GM18858 (cell line): ENCODE measurements at regions not wholly inside any gene's neighbourhood (a gene's known extent, or its start where the extent isn't known, plus 50 kb on each side); places are given as distances from the start of the nearest gene placed in this dataset.
"Not testable (repeated sequence)": the region's sequence is repeated elsewhere in the genome, so short reads cannot be mapped to it uniquely, and the experiment has no call there.

Experiments
- ATAC-seq: cut with Tn5 transposase; IDR thresholded peaks from one replicate; pipeline ENCODE4 v1.9.1; 2021; ENCODE audit not compliant: unreplicated experiment

DNA sequence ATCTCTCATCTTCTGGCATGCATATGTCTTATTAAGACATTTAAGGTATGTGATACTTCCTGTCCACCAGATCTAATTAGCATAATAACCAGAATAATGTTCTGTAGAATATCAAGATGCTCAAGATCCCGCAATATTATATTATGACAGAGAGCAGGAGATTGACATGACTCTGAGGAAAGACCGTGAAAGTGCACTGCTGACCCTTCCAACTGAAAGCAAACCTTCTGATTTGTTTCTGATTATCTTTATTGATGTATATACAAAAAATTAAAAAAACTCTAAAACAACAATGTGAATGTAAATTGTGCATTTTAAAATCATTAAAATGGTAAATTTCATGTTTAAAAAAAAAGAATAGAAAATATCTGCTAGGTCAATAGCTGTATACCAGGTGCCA lies 184.4 kb upstream of the TMEM45B start:
- ATAC-seq, result no peak

DNA sequence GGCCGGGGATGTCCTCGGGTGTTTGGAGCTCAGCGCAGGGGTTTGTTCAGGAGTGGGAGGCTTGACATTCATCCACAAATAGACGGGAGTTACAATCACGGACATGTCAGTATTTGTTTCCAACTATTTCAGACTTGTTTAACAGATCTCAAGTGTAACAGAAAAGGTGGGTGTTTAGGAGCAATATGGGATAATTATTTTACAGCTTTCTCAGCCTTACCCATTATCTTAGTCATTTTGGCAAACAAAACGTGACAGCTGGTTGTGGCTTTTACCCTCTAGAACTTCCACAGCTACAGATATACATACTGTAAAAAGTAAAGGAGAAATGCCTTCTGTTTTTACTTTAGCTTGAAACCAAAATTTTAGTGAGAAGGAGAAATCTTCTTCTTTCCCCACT lies 178.7 kb upstream of the TMEM45B start:
- ATAC-seq, result no peak

DNA sequence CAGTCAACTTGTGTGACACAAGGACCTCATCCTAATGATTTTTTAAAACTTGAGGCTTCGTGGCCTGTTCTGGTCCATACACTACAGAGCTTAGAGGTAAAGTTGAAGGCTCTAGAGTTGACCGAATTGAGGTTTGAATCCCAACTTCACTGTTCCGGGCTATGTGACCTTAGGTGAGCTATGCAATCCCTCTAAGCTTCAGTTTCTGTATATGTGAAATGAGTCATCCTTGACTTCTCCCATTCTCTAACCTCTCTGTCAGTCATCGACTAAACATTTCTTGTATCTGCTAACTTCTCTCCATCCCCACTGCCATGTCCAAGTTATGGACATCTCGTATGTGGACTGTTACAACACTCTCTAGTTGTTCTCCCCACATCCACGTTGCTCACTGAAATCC lies 178.2 kb upstream of the TMEM45B start:
- no peak for ATAC-seq

DNA sequence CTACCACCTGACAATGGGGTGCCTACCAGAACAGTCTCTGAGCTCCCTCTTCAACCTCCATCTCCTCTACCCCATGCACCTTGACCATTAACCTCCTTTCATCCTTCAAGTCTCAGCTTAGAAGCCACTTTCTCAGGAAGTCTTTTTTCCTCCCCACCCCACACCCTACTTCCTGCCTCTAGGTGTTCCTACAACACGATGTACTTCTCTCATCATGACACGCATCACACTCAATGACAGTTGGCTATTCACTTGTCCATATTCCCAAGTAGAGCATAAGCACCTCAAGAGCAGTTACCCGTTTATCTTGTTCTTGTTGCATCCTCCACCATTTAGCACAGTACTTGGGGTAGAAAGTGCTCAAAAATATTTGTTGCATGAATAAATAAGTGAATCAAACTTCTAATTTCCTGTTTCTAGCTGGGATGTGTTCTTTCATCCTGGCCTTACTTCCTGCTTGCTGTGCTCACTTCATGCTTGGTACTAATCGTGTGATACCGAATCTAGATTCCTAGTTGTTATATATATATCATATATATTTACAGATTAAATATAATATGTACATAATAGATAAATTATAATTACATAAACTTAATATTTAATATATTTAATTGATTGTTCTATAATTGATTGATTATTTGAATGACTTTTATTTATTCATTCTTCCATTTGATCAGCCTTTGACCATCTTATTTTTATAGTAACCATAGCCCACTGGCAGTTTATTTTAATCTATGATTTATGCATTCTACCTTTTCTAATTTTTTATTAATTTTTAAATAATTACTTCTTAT lies 177.5 kb upstream of the TMEM45B start:
- ATAC-seq, result no peak

DNA sequence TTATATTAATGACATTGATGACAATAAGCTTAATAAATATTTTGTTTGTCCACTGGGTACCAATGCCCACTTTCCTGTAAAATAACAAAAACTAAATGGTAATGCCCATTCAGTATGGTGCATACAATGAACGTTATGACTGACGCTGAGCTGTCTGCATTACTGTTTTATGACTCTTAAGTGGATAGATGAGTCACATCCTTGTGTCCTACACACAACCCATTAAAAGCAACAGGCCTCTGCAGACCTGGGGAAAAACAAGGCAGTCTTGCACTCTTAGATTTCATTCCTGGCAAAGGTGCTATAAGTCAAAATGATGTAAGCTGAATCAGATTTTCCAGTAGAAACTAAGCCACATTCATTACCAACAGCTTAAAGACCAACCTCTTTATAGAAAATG lies 176.3 kb upstream of the TMEM45B start:
- ATAC-seq, result no peak

DNA sequence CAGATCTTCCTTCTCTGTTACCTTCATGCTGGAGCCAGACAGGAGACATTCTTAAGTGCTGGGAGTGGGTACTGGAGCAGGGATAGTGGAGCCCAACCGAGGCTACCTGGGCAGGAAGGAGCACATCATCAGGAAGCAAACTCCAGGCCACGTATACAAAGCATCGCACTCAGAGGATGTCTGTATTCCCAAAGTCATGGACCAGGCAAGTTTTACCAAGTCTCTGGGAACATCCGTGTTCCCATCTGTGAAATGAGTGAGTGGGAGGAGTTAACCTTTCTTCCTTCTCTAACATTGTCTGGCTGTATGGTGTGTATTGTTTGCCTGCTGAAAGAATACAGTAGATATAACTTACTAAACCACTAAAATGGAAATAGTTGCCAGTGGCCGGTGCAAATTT lies 175.0 kb upstream of the TMEM45B start:
- no peak for ATAC-seq

DNA sequence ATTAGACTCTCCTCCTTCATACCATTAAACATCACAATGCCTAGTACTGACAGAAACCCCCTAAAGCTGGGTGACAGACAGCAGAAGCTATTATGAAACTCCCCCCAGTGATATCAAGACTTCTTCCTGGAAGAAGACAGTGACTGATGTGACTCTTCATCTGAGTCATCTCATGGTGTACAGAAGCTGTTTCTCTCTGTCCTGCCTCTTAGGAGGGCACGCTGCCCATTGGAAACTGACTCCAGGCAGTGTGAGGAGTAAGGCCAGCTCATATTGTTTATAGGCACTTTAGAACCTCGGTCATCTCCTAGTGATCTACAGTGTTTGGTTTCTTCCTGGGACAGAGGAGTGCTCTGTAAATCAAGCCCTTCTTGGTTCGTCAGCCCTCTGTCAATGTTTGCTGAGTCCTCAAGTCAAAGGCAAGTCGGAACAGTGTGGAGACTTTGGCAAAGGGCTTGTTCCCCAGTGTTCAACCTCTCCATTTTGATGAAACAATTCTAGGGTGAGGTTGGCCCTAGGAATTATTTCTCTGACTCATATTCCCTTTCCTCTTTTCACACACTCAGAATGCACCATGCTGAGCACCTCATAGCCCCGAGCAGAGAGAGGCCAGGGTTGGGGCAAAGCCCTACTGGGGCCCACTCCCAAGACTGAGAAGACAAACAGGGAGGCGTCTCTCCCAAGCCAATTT lies 172.5 kb upstream of the TMEM45B start:
- ATAC-seq, result no peak

DNA sequence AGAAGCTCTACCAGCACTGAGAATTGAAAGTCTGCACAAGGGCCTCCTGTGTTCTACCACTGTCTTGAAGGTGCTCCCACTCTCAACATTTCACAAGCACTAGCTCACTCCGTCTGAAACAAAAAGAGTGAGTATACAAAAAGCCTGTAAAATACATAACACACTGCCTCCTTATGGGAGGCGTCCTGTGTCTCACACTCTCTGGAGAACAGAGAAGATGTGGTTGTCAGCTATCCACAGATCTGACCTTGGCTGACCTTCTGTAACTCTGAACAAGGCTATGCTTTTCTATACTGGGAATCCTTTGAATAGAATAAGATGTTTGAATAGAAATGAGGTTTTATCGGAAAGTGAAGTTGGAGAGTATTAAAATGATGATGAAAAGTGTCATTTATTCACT lies 171.3 kb upstream of the TMEM45B start:
- ATAC-seq, result no peak

DNA sequence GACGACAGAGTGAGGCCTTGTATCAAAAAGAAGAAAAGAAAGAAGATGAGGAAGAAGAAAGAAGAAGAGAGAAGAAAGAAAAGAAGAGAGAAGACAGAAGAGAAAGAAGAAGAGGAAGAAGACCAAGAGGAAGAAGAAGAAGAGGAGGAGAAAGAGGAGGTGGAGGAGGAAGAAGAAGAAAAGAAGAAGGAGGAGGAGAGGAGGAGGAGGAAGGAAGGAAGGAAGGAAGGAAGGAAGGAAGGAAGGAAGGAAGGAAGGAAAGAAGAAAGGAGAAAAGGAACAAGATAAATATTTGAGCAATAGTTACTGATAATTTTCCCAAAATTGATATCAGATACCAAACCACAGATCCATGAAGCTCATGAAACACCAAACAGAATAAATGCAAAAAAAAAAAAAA lies 169.7 kb upstream of the TMEM45B start:
- no peak for ATAC-seq

DNA sequence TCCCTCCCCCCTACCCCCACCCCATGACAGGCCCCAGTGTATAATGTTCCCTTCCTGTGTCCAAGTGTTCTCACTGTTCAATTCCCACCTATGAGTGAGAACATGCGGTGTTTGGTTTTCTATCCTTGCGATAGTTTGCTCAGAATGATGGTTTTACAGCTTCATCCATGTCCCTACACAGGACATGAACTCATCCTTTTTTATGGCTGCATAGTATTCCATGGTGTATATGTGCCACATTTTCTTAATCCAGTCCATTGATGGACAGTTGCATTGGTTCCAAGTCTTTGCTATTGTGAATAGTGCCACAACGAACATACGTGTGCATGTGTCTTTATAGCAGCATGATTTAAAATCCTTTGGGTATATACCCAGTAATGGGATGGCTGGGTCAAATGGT lies 165.6 kb upstream of the TMEM45B start:
- ATAC-seq, result not testable (repeated sequence)

DNA sequence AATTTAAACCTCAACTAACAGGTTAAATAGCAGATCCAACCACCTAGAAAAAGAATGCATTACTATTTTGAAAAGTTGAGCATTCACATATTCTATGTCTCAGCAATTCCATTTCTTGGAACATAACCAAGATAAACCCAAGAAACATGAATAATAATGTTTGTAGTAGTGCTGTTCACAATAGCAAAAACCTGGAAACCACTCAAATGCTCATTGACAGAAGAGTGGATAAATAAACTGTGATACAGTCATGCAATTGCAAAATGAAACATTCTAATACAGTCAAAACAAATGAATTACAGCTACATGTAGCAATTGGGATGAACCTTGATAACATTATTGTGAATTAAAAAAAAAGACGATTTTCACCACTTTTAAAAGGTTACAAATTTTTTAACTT lies 162.8 kb upstream of the TMEM45B start:
- no peak for ATAC-seq

DNA sequence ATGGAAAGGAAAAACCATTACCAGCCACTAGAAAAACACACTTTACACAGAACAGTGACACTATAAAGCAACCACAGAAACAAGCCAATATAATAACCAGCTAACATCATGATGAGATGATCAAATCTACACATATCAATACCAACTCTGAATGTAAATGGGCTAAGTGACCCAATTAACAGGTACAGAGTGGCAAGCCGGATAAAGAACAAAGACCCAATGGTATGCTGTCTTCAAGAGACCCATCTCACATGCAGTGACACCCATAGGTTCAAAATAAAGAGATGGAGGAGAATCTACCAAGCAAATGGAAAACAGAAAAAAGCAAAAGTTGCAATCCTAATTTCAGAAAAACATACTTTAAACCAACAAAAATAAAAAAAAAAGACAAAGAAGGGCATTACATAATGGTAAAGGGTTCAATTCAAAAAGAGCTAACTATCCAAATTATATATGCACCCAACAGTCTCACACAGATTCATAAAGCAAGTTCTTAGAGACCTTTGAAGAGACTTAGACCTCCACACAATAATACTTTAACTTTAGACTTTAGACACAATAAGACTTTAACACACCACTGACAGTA lies 160.3 kb upstream of the TMEM45B start:
- no peak for ATAC-seq

DNA sequence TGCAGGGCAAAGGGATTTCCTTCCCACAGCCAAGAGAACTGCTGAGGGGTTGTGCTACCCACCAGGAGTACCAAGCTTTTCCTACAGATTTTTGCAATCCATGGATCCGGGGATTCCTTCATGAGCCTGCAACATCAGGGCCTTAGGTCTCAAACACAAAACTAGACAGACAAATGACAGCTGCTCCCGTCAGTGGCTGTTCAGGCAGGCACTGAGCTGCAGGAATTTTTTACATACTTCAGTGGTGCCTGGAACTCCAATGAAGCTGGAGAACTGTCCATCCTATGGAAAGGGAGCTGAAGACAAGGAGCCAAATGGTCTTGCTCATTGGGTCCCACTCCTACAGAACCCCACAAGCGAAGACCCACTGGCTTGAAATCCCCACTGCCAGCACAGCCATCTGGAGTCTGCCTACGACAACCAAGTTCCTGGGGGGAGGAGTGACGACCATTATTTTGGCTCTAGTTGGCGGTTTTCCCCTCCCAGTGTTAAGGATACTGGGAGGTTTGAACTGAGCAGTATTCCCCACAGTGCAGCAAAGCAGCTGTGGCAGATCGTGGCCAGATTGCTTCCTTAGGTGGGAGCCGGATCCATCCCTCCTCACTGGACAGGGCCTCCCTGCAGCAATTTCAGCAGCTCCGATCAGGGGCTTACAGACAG lies 157.7 kb upstream of the TMEM45B start:
- ATAC-seq, result no peak

DNA sequence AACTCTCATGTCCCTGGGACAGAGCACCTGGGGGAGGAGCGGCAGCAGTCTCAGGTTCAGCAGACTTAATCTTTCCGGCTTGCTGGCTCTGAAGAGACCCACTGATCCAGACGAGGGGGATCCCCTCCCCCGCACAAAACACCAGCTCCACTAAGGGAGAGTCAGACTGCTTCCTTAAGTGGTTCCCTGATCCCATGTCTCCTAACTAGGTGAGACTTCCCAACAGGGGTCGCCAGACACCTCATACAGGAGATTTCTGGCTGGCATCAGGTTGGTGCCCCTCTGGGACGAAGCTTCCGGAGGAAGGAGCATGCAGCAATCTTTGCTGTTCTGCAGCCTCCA lies 157.2 kb upstream of the TMEM45B start:
- no peak for ATAC-seq

DNA sequence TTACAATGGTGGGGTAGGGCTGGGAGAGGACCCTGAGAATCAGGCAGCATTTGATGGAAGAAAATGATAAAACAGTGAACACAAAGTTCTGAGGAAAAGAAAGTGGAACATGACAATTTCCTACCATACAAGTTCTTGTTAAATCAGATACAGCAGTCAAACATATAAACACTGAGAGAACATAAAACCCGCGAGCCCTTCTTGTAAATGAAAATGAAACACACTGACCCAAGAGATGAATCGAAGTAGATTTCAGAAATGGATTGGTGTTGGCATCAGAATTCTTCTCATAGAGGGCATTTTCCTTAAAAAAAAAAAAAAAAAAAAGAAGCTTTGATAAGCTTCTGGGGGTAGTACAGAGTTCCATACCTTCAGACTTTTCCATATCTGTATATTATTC lies 134.7 kb upstream of the TMEM45B start:
- ATAC-seq, result no peak

DNA sequence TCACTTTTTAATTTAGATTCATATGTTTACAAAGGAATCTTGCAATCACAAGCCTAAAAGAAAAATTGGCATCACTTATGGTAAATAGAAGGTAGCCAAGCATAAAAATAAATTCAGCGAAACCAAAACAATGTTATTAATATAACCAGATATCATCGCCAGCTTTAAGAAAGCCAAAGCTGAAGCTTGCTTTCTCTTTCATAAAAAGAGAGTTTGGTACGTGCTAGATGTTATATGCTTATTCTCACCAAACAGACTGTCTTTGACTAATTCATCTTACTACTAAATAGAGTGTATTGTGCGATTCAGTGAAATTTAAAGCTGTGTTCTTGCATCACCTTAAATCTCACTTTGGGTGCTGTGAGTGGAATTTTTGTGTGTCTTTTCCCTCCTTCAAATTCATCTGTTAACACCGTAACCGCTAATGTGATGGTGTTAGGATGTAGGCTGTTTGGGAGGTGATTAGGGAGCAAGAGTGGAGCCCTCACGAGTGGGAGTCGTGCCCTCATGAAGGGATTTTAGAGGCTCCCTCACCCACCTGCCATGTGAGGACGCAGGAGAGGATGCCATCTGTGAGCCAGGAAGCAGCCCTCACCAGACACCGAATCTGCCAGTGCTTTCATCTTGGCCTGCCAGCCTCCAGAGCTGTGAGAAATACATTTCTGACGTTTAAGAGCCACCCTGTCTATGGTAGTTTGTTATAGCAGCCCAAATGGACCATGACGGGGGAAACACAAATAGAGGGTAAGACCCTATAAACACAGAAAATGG lies 134.1 kb upstream of the TMEM45B start:
- no peak for ATAC-seq

DNA sequence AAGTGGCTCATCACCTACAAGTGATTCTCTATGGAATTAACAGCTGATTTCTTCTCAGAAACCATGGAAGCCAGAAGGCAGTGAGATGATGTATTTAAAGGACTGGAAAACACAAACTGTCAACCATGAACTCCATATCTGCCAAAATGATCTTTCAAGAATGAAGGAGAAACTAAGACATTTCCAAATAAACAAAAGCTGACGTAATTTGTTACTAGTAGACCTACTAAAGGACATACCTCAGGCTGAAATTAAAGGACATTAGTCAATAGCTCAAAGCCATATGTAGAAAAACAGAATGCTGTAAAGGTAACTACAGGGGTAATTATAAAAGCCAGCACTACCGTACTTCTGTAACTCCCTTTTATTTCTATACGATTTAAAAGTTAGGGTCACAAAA lies 129.4 kb upstream of the TMEM45B start:
- no peak for ATAC-seq

DNA sequence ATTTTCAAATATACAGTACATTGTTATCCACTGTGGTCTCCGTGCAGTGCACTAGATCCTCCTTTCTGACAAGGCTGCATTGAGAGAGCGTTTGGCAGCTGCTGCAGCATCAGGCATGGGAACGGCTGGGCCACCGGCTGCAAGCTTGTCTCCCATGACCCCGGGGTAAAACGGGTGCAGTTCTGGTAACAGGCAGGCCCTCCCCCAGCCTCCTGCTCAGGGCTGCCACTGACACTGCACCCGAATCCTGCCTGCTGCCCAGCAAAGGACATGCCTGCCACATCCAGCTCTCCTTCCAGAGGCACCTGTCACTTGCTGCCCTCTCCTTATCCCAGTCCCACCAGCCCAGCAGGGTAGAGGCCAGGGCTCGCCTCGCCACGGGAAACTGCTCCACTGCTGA lies 124.5 kb upstream of the TMEM45B start:
- no peak for ATAC-seq

DNA sequence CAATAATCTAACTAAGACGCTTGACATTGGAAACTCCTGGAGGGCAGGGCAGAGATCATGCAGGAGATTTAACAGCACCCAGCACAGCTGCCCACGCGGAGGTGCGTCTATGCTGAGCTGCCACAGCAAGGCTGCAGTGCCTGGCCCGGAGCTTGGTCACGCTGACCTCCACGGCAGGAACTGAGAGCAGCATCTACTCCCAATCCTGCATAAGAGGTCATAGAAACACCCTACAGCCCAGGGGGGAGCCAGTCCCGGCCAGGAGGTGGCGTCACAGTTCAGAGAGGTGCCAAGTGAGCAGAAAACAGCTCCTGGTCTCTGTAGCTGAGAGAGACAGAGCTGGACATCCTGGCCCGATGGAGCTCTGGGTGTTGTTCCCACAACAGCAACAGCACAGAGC lies 121.1 kb upstream of the TMEM45B start:
- no peak for ATAC-seq

DNA sequence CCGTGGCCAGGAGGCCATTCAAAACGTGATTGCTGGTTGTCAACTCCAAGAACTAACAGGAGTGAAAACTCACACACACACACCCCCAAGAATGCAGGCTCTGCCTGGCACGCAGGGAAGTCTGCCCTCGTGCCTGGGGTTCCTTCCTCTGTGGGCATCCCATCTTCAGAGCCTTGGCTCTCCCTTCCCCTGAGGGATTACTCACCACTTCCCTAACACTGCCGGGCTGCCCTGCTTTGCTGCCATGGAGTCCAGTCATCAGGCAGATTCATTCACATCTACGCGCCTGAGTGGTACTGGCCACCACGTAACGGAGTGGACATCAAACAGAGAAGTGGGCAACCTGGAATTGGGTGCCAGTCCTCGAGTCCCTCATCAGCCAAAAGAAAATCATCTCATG lies 120.7 kb upstream of the TMEM45B start:
- no peak for ATAC-seq

DNA sequence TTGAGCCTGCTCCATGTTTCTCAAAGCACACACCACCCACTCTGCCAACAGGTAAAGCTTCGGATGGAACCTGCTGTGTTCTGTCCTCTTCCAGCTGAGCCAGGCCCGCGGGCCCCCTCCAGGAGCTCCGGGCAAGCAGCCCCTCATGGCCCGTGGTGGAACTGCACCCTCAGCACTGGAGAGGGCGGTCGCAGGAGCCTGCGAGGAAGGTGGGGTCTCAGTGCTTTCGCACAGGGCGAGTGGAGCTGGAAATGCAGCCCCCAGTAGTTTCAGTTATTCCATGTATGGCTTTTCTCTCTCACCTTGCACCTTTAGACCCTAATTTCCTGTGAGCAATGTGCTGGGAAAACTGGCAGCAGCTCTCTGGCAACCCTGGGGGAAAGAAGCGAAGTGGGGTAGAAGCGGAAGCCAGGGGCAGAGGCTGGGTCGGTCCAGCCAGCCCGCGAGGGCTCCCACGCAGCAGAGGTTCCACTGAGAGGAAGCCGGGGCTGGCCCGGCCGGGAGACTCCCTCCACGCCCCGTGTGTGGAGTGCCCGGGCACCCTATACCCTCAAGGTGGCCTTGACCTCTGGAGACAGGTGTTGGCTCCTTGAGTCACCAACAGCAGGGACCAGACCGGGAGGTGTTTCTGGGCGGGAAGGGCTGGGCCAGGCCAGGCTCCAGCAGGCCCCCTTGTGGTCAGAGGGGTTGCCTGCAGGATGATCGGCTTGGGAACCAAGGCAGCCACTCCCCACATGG lies 119.9 kb upstream of the TMEM45B start:
- ATAC-seq, result peak; percentile 77
